MM.1S (cell line): ENCODE measurements at regions not wholly inside any gene's neighbourhood (a gene's known extent, or its start where the extent isn't known, plus 50 kb on each side); places are given as distances from the start of the nearest gene placed in this dataset.

Experiments
- CTCF ChIP-seq: fragments of 300-600 bp; sonication (generic); IDR thresholded peaks from 2 replicates; pipeline ENCODE4 v1.5.1; 2016; ENCODE audit warnings: antibody characterized with exemption, low read length, mixed read lengths
- EZH2 ChIP-seq: fragments of 300-600 bp; sonication (generic); optimal IDR thresholded peaks from 2 replicates; pipeline ENCODE3; 2017; ENCODE audit warnings: low read depth, mild to moderate bottlenecking, antibody characterized with exemption, low read length, mixed read lengths
- EZH2phosphoT487 ChIP-seq: fragments of 300-600 bp; sonication (generic); IDR thresholded peaks from 2 replicates; pipeline ENCODE4 v1.6.1; 2018; ENCODE audit warnings: antibody characterized with exemption, low read length

- TF ChIP-seq CTCF (no peak), EZH2phosphoT487 (no peak), EZH2 (no peak)
Measured at GRCh38 chr4:112823606-112824005, 186.7 kb downstream of the LARP7 start.
